Jurkat, Clone E6-1 (cell line): ENCODE measurements at regions not wholly inside any gene's neighbourhood (a gene's known extent, or its start where the extent isn't known, plus 50 kb on each side); places are given as distances from the start of the nearest gene placed in this dataset.

ENCODE experiments used
- DNase-seq: peaks from one replicate; pipeline ENCODE4 v3.0.0-alpha.2; 2011; ENCODE audit warnings: low read depth, low spot score
- H3K4me3 ChIP-seq: 2 replicates; pipeline ENCODE4 v1.5.1; 2011; ENCODE audit warnings: mild to moderate bottlenecking, low read length, control low read depth, moderate library complexity

DNA sequence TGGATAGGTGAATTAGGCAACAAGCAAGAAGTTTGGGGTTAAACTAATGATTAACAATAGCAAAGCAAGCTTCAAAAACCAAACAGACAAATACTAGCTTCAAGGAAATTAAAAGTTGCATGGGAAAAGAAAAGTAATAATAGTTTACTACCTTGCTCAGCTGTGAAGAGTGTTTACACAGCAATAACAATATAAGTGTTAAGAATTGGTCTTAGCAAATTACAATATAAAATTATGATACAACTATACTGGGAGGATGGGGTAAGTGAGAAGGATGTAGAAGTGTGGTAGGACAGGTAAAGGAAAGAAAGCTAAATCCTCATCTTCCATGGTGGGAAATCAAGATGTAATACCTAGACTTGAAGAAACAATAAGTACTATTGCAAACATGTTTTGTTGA is 137.7 kb upstream of the MAFB start:
- H3K4me3 ChIP-seq: no peak overlapping the region
- DNase-seq: no peak

GRCh38 chr20:40835321-40835720 is 146.3 kb upstream of the MAFB start:
- peak; percentile 82 for DNase-seq
- no peak overlapping the region for H3K4me3 ChIP-seq

DNA sequence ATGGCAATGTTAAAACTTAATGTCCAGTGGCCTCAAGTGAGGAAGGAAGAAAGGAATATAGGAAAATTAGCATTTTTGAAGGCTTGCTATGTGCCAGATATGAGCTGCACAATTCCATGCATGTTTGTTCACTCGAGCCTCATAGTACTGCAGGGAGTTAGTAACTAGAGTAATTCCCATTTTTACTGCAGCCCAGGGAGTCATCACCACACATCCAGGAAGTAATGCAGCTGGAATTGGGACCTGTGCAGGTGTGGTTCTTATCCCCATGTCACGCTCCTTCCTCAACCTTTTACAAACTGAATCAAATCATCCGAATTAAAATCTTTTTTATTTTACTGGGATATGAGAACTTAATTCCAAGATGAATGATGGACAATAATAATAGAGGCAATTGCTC is 149.5 kb upstream of the MAFB start:
- no peak for DNase-seq
- H3K4me3 ChIP-seq: no peak overlapping the region

DNA sequence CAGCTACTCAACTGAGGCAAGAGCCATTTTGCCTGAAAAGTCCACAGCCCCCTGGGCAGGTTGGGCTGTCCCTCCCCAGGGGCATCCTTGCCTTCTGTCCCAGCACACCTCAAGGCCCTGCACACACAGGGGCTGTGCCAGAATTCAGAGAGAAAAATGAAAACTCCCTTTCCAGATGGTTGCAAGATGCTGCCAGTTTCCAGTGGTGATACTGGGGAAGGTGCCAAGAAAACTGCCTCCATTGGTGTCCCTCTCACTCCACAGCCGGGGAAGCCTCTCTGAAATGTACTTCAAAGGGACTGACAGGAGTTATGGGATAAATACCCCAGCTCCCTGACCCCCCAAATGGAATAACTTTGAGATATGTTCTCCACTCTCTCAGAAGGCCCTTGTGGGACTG is 154.2 kb upstream of the MAFB start:
- DNase-seq: no peak

DNA sequence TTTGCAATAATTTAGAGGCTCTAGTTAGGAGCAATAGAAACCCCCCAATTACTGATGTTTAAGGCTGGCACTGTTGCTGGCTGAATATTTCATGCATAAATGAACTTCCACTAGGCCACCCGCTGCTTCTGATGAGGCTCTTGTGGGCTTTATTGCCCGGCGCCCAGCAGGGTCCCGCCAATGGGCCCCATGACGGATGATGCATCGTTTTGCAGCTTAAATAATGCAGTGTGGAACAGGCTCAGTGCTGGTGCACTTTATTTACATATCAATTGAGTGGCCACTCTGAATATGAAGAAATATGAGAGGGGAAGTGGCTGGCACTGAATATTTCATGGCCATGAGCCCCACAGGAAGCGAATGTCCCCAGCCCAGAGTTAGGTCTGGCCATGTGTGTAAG is 155.3 kb upstream of the MAFB start:
- DNase-seq: no peak

More for the DNA sequence above, 154.2 kb upstream of the MAFB start:
- no peak overlapping the region for H3K4me3 ChIP-seq

DNA sequence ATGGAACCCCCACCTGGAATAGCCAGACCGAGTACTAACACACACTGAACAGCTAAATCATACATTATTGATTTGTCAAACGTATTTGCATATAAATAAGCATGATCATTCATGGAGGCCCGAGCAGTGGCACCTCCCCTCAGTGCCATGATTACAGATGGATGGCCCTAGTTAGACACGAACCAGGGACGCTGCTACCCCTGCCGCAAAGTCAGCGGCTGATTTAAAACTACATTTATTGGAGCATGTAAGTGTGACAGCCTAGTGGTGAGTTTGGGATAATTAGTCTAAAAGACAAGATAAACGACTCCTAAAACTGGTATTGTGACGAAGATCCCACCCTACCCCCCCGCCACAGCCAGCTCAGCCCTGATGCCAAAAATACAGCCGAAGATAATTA is 159.1 kb upstream of the MAFB start:
- H3K4me3 ChIP-seq: no peak overlapping the region
- DNase-seq: no peak

More for the DNA sequence above, 155.3 kb upstream of the MAFB start:
- H3K4me3 ChIP-seq: no peak overlapping the region

DNA sequence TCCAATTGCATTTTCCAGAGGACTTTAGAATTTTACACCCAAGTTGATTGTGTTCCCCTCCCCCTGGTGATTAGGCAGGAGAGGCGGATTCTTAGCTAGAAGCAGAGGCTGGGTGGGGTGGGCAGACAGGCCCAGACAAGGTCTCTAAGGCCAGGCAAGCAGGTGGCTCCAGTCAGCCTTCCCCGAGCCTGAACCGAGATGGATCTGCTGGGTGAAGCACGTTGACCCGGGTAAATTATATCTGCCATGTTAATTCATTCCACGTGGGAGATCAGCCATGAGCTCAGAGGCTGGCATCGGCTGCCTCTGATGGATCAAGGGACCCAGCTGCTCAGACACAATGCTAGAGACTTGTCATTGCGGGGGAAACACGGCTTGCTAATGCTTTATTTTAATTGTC is 159.5 kb upstream of the MAFB start:
- H3K4me3 ChIP-seq: no peak overlapping the region
- no peak for DNase-seq

DNA sequence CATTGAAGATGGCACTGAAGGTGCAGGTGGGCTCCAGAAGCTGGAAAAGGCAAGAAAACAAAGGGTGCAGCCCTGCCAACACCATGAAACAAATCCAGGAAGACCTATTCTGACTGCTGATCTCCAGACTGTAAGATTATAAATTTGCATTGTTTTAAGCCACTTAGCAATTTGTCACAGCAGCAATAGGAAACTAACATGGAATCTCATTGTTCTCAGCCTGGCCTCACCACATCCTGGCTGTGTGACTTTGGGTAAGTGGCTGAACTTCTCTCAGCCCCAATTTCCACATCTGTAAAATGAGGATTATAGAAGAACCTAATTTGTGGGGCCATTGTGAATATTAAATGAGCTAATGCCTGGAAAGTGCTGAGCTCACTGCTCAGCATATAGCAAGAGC is 160.4 kb upstream of the MAFB start:
- H3K4me3 ChIP-seq: no peak overlapping the region
- DNase-seq: peak; percentile 67

- no peak for DNase-seq
- H3K4me3 ChIP-seq: no peak overlapping the region
These were observed 162.0 kb upstream of the MAFB start for GRCh38 chr20:40851051-40851450.

- no peak for DNase-seq
- H3K4me3 ChIP-seq: no peak overlapping the region
These were observed 166.2 kb upstream of the MAFB start for GRCh38 chr20:40855269-40855668.

- no peak overlapping the region for H3K4me3 ChIP-seq
- no peak for DNase-seq
These were observed 167.6 kb upstream of the MAFB start for GRCh38 chr20:40856653-40857052.

GRCh38 chr20:40860487-40860902 is 168.1 kb upstream of the TOP1 start:
- H3K4me3 ChIP-seq: no peak overlapping the region
- no peak for DNase-seq

- H3K4me3 ChIP-seq: no peak overlapping the region
- DNase-seq: no peak
These were observed 167.1 kb upstream of the TOP1 start for GRCh38 chr20:40861427-40862008.

- H3K4me3 ChIP-seq: no peak overlapping the region
- DNase-seq: no peak
These were observed 165.2 kb upstream of the TOP1 start for GRCh38 chr20:40863355-40863919.

- no peak for DNase-seq
- no peak overlapping the region for H3K4me3 ChIP-seq
These were observed 164.2 kb upstream of the TOP1 start for GRCh38 chr20:40864470-40864869.

DNA sequence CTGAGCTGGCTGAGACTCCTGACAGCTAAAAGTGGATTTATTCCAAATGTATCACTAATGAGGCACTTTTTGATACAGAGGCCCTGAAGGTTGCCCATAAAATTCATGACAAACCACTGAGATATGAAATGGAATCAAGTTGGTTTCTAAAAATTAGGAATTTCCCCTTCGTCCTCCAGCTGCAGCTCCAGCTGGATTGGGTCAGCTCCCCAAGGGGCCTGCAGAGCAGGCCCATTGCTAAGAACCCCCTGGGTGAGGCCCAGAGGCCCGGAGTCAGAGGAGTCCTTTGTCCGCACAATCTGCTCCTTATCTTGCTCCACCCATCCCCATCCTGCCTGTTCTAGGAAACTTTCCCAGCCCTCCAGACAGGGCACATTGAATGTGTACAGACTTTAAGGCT is 163.5 kb upstream of the TOP1 start:
- H3K4me3 ChIP-seq: no peak overlapping the region

DNA sequence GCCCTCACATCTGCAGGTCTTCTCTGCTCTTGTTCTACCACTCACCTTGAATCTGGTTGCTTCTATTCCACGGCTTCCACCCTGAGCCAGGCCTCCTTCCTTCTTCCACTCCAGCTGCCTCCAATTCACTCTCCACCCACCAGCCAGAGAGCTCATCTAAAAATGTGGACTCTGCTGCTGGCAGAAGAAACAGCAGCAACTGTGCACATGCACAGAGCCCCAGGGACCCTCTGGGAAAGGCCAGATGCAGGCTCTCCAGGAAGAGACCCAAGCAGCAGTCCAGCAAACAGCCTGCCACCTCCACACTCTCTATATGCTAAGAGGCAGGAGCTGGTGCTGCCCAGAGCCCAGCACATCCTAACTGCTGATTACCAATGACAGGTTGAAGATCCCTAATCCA is 162.6 kb upstream of the TOP1 start:
- DNase-seq: no peak
- H3K4me3 ChIP-seq: no peak overlapping the region

More for the DNA sequence above, 163.5 kb upstream of the TOP1 start:
- no peak for DNase-seq

DNA sequence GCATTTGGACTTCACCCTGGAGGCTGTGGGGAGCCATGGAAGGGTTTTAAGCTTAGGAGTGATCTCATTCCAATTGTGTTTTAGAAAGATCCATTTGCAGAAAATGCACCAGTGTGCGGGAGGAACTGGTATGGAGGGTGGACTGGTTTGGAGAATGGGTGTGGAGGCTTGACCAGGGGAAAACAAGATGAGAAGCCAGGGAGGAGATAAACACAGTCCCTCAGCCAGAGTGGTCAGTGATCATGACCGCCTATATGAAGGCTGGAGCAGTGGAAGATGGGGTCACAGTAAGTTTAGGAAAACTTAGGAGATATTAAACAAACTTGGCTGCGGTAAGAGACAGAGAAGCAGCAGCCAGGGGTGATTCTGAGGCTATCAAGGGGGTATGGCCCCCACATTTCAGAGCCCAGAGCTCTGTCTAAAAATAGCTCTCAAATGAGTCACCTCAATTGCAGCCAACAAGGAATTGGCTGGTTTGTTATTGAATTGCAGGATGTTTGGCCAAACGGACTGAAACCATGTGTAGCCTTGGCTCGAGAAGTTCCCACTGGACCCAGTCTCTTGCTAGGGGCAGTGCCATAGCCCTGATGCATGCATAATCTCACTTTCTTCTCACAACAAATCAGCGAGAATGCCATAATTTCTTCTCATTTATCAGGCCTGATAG is 159.9 kb upstream of the TOP1 start:
- no peak overlapping the region for H3K4me3 ChIP-seq
- no peak for DNase-seq

GRCh38 chr20:40869218-40870147 is 159.1 kb upstream of the TOP1 start:
- H3K4me3 ChIP-seq: no peak overlapping the region
- DNase-seq: no peak
